Stromal cell of bone marrow (primary cell): ENCODE measurements at regions not wholly inside any gene's neighbourhood (a gene's known extent, or its start where the extent isn't known, plus 50 kb on each side); places are given as distances from the start of the nearest gene placed in this dataset.
A peak's percentile ranks its signal among the peaks of the same experiment; 100 is the strongest.
"Not testable (repeated sequence)": the region's sequence is repeated elsewhere in the genome, so short reads cannot be mapped to it uniquely, and the experiment has no call there.

Source experiments
- DNase-seq: peaks from one replicate; pipeline ENCODE4 v3.0.0-alpha.2; 2012; ENCODE audit warnings: low read depth

- not testable (repeated sequence) for DNase-seq
Measured at GRCh38 chr2:87675487-87675886, 72.4 kb upstream of the PLGLB2 start.

- DNase-seq = not testable (repeated sequence)
Measured at GRCh38 chr2:87677421-87677923, 70.4 kb upstream of the PLGLB2 start.

- not testable (repeated sequence) for DNase-seq
Measured at GRCh38 chr2:87678742-87679173, 69.1 kb upstream of the PLGLB2 start.

GRCh38 chr2:87679950-87680349, 67.9 kb upstream of the PLGLB2 start:
- DNase-seq = not testable (repeated sequence)

GRCh38 chr2:87680691-87681090, 67.2 kb upstream of the PLGLB2 start:
- DNase-seq = not testable (repeated sequence)

- DNase-seq = peak; percentile 11
Measured at GRCh38 chr2:87683451-87683850, 64.4 kb upstream of the PLGLB2 start.

- DNase-seq = not testable (repeated sequence)
Measured at GRCh38 chr2:87683961-87684360, 63.9 kb upstream of the PLGLB2 start.

- DNase-seq = not testable (repeated sequence)
Measured at GRCh38 chr2:87685558-87685957, 62.3 kb upstream of the PLGLB2 start.

GRCh38 chr2:87686873-87687549, 60.9 kb upstream of the PLGLB2 start:
- DNase-seq = not testable (repeated sequence)

- not testable (repeated sequence) for DNase-seq
Measured at GRCh38 chr2:87687550-87688270, 60.2 kb upstream of the PLGLB2 start.

GRCh38 chr2:87691899-87692592, 55.8 kb upstream of the PLGLB2 start:
- DNase-seq = not testable (repeated sequence)

- not testable (repeated sequence) for DNase-seq
Measured at GRCh38 chr2:87692914-87693313, 55.0 kb upstream of the PLGLB2 start.

- DNase-seq = not testable (repeated sequence)
Measured at GRCh38 chr2:87693882-87694281, 54.0 kb upstream of the PLGLB2 start.

GRCh38 chr2:87695596-87696323, 52.1 kb upstream of the PLGLB2 start:
- DNase-seq = not testable (repeated sequence)
